B cell (primary cell): ENCODE measurements at regions not wholly inside any gene's neighbourhood (a gene's known extent, or its start where the extent isn't known, plus 50 kb on each side); places are given as distances from the start of the nearest gene placed in this dataset.

Experiments used
- ATAC-seq: fragments of 200-7000 bp; cut with Tn5 transposase; one replicate; pipeline ENCODE4 v1.10.0; 2021; ENCODE audit warnings: low read depth, mild to moderate bottlenecking, moderate number of reproducible peaks, moderate library complexity
- CTCF ChIA-PET: fragments of 350-600 bp; sonication (Branson Sonifier 250); formaldehyde crosslinking; loops from one replicate; lab custom pipeline; 2021; ENCODE audit warnings: antibody characterized with exemption, inconsistent platforms; lab: Charles Lee
- POLR2A ChIA-PET: fragments of 350-600 bp; sonication (Branson Sonifier 250); formaldehyde crosslinking; loops from one replicate; lab custom pipeline; 2021; ENCODE audit warnings: antibody characterized with exemption; lab: Charles Lee
- DNase-seq: peaks from one replicate; pipeline ENCODE4 v3.0.0; 2013
- H2AFZ ChIP-seq: 2 replicates; pipeline ENCODE4 v1.6.1; 2012; ENCODE audit warnings: mild to moderate bottlenecking, low read depth, low read length; ENCODE audit not compliant: insufficient read depth, poor library complexity, severe bottlenecking
- H3K27ac ChIP-seq, 2 donors: 1 replicate in 1 of 2; 2 replicates in 1 of 2; pipeline ENCODE4 v1.5.1; 2012 to 2013; ENCODE audit warnings: low read length in 2 of 2, mild to moderate bottlenecking in 2 of 2, moderate library complexity in 1 of 2
- H3K27me3 ChIP-seq, 4 experiments: fragments of 200-600 bp in 1 of 4; sonication (generic) in 1 of 4; replicated peaks in 1 of 4; 1 replicate in 2 of 4; 2 replicates in 2 of 4; pipeline versions ENCODE4 v1.6.1 to v1.7.0; 2013 to 2016; ENCODE audit warnings: low read length in 3 of 4, mild to moderate bottlenecking in 2 of 4, mixed read lengths in 1 of 4, moderate library complexity in 1 of 4; ENCODE audit not compliant: insufficient read depth in 4 of 4, control insufficient read depth in 3 of 4; ENCODE audit errors: control extremely low read depth in 1 of 4
- H3K36me3 ChIP-seq, 2 experiments: replicated peaks in 1 of 2; 1 replicate in 1 of 2; 2 replicates in 1 of 2; pipeline versions ENCODE4 v1.6.1 to v1.7.1; 2013; ENCODE audit warnings: low read length in 1 of 2; ENCODE audit not compliant: insufficient read depth in 2 of 2, control insufficient read depth in 1 of 2; ENCODE audit errors: control extremely low read depth in 1 of 2, extremely low read depth in 1 of 2
- H3K4me1 ChIP-seq, 2 donors: fragments of 200-600 bp in 1 of 2; sonication (generic) in 1 of 2; 1 replicate in 1 of 2; 2 replicates in 1 of 2; pipeline versions ENCODE4 v1.5.1 to v1.6.1; 2013 to 2017; ENCODE audit warnings: low read length in 2 of 2; ENCODE audit not compliant: control insufficient read depth in 2 of 2, insufficient read depth in 2 of 2
- H3K4me2 ChIP-seq: replicated peaks from 2 replicates; pipeline ENCODE3; 2012; ENCODE audit warnings: mild to moderate bottlenecking, low read depth, low read length; ENCODE audit not compliant: poor library complexity, severe bottlenecking
- H3K4me3 ChIP-seq, 5 experiments: fragments of 200-600 bp in 1 of 5; sonication (generic) in 1 of 5; 1 replicate in 3 of 5; 2 replicates in 2 of 5; pipeline versions ENCODE4 v1.5.1 to v1.7.0; 2011 to 2016; ENCODE audit warnings: low read length in 4 of 5, mild to moderate bottlenecking in 4 of 5, low read depth in 2 of 5, control low read depth in 1 of 5, moderate library complexity in 1 of 5; ENCODE audit not compliant: insufficient read depth in 1 of 5; ENCODE audit errors: control extremely low read depth in 1 of 5, extremely low read depth in 1 of 5
- H3K79me2 ChIP-seq: fragments of 200-600 bp; sonication (generic); one replicate; pipeline ENCODE4 v1.6.0; 2016; ENCODE audit warnings: low read length; ENCODE audit not compliant: control insufficient read depth, insufficient read depth
- H3K9ac ChIP-seq: fragments of 200-600 bp; sonication (generic); 2 replicates; pipeline ENCODE4 v1.6.1; 2017; ENCODE audit warnings: mild to moderate bottlenecking, low read length, moderate library complexity
- H3K9me3 ChIP-seq, 3 donors: one replicate each; pipeline versions ENCODE4 v1.6.1 to v1.7.1; 2013; ENCODE audit warnings: low read length in 2 of 3; ENCODE audit not compliant: control insufficient read depth in 2 of 3, insufficient read depth in 1 of 3; ENCODE audit errors: control extremely low read depth in 1 of 3
- H4K20me1 ChIP-seq: 2 replicates; pipeline ENCODE4 v1.6.0; 2012; ENCODE audit warnings: mild to moderate bottlenecking, low read length; ENCODE audit not compliant: insufficient read depth, control insufficient read depth, poor library complexity, severe bottlenecking
- H3K27ac Mint-ChIP-seq: one replicate; pipeline ENCODE4 v1.8.0; 2021; ENCODE audit warnings: mixed read lengths
- H3K27me3 Mint-ChIP-seq: one replicate; pipeline ENCODE4 v1.8.0; 2021; ENCODE audit warnings: mixed read lengths
- H3K4me1 Mint-ChIP-seq: one replicate; pipeline ENCODE4 v1.8.0; 2021; ENCODE audit warnings: mixed read lengths
- H3K4me3 Mint-ChIP-seq: one replicate; pipeline ENCODE4 v1.8.0; 2021; ENCODE audit warnings: mixed read lengths
- H3K9me3 Mint-ChIP-seq: one replicate; pipeline ENCODE4 v1.8.0; 2022; ENCODE audit warnings: mixed read lengths; ENCODE audit not compliant: insufficient read depth
- EZH2 ChIP-seq: IDR thresholded peaks from 2 replicates; pipeline ENCODE4 v1.6.1; 2012; ENCODE audit warnings: borderline replicate concordance, low read depth, mild to moderate bottlenecking, moderate library complexity, low read length; ENCODE audit not compliant: insufficient read depth, poor library complexity, severe bottlenecking
- WGBS: methylation state at CpG from one replicate; pipeline ENCODE4 v1.1.5; 2013; ENCODE audit warnings: missing lambda C conversion rate; ENCODE audit not compliant: insufficient coverage; 5-methylcytosine and 5-hydroxymethylcytosine counted together
- intact Hi-C: fragments of 100-400 bp; cut with micrococcal nuclease; formaldehyde crosslinking; loops from one replicate; pipeline ENCODE4 v1.10.0; 2022
- TF ChIP-seq, protein P1 (sequence below): fragments of 200-600 bp; IDR thresholded peaks from one replicate; pipeline ENCODE4 v1.8.0; 2022; ENCODE audit warnings: antibody characterized with exemption, mild to moderate bottlenecking

DNA sequence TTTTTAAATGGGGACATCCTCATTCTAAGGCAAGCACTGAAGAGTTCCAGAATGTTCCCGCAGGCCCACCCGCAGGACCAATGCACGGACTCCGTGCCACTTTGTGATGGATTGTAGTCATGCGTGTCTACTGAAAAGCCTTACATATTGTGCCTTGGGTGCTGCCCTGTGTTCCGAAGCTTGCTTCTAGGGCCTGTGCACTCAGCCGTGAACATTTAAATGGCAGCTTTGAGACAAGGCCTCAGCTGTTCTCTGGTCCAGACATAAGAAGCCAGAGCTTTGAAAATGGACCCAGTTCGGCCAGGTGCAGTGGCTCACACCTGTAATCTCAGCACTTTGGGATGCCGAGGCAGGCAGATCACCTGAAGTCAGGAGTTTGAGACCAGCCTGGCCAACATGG, 75.3 kb upstream of the CACNA1A start:
- Histone ChIP-seq H3K4me1 (no peaks in the 10 kb centered on the region), H3K27me3 (peaks cover 0 to 12% (median 0%) of the 10 kb centered on the region in 4 experiments), H4K20me1 (no peaks in the 10 kb centered on the region), H3K27ac (no peak overlapping the region), H3K9ac (no peak overlapping the region), H3K36me3 (no peaks in the 10 kb centered on the region), H3K9me3 (peaks cover 0 to 20% (median 12%) of the 10 kb centered on the region in 3 donors), H3K79me2 (no peaks in the 10 kb centered on the region), H2AFZ (no peak overlapping the region), H3K4me2 (no peak overlapping the region), H3K4me3 (no peak overlapping the region)
- 91% methylated on average over 8 of the region's 9 CpGs for WGBS
- H3K27ac Mint-ChIP-seq = no peak overlapping the region
- H3K4me1 Mint-ChIP-seq = no peaks in the 10 kb centered on the region
- no peak overlapping the region for H3K4me3 Mint-ChIP-seq
- ATAC-seq (no peak), DNase-seq (no peak)
- ChIA-PET CTCF (interaction anchor here (1.1 to 5.0 kb wide), 3 partner anchors 8 to 488 kb away, joined by 3 to 21 read pairs (median 3); no protein-coding TSS in a partner anchor), POLR2A (no interaction called here)
- peaks cover 23% of the 10 kb centered on the region for H3K27me3 Mint-ChIP-seq
- TF ChIP-seq, protein P1, sequence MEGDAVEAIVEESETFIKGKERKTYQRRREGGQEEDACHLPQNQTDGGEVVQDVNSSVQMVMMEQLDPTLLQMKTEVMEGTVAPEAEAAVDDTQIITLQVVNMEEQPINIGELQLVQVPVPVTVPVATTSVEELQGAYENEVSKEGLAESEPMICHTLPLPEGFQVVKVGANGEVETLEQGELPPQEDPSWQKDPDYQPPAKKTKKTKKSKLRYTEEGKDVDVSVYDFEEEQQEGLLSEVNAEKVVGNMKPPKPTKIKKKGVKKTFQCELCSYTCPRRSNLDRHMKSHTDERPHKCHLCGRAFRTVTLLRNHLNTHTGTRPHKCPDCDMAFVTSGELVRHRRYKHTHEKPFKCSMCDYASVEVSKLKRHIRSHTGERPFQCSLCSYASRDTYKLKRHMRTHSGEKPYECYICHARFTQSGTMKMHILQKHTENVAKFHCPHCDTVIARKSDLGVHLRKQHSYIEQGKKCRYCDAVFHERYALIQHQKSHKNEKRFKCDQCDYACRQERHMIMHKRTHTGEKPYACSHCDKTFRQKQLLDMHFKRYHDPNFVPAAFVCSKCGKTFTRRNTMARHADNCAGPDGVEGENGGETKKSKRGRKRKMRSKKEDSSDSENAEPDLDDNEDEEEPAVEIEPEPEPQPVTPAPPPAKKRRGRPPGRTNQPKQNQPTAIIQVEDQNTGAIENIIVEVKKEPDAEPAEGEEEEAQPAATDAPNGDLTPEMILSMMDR = no peak
- TF ChIP-seq EZH2 = no peak
- intact Hi-C loops = no loop called here
- no peaks in the 10 kb centered on the region for H3K9me3 Mint-ChIP-seq

- ChIA-PET CTCF (interaction anchor here (1.0 to 5.0 kb wide), 4 partner anchors 8 to 301 kb away, joined by 3 to 21 read pairs (median 4); no protein-coding TSS in a partner anchor), POLR2A (no interaction called here)
- peaks cover 20% of the 10 kb centered on the region for H3K27me3 Mint-ChIP-seq
- H3K27ac Mint-ChIP-seq = no peak overlapping the region
- intact Hi-C loops = no loop called here
- H3K27me3 ChIP-seq = peaks cover 0 to 12% (median 0%) of the 10 kb centered on the region in 4 experiments
- H4K20me1 ChIP-seq = no peaks in the 10 kb centered on the region
- DNase-seq (no peak), ATAC-seq (no peak)
- H3K36me3 ChIP-seq = no peaks in the 10 kb centered on the region
- no peaks in the 10 kb centered on the region for H3K4me1 Mint-ChIP-seq
- no peak overlapping the region for H3K9ac ChIP-seq
- no peaks in the 10 kb centered on the region for H3K79me2 ChIP-seq
- peaks cover 2% of the 10 kb centered on the region for H3K9me3 Mint-ChIP-seq
- 100% methylated on average over 3 of the region's 7 CpGs for WGBS
- no peak overlapping the region for H2AFZ ChIP-seq
- TF ChIP-seq EZH2 = no peak
- TF ChIP-seq, protein P1 = no peak
- no peak overlapping the region for H3K27ac ChIP-seq
- no peaks in the 10 kb centered on the region for H3K4me1 ChIP-seq
- no peak overlapping the region for H3K4me3 ChIP-seq
- H3K4me3 Mint-ChIP-seq = no peak overlapping the region
- peaks cover 1 to 24% (median 18%) of the 10 kb centered on the region in 3 donors for H3K9me3 ChIP-seq
- H3K4me2 ChIP-seq = no peak overlapping the region
Measured at GRCh38 chr19:13579388-13580060, 73.2 kb upstream of the CACNA1A start.
